ENCODE measurements at regions not wholly inside any gene's neighbourhood (a gene's known extent, or its start where the extent isn't known, plus 50 kb on each side); places are given as distances from the start of the nearest gene placed in this dataset.

- no peak for TF ChIP-seq SIX4 (CRISPR knock-in tag; IDR thresholded peaks at IDR 0.05)
- peak; percentile 50; the same call in 1 of the 2 replicates for TF ChIP-seq PITX1 (CRISPR knock-in tag; IDR thresholded peaks at IDR 0.05)
- no peak for TF ChIP-seq HNRNPH1 (optimal IDR thresholded peaks at IDR 0.05; ENCODE audit: low read depth, low read length)
- TF ChIP-seq, protein P1, sequence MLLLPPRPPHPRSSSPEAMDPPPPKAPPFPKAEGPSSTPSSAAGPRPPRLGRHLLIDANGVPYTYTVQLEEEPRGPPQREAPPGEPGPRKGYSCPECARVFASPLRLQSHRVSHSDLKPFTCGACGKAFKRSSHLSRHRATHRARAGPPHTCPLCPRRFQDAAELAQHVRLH (CRISPR knock-in tag; IDR thresholded peaks at IDR 0.05; ENCODE audit: borderline replicate concordance, low read depth) = peak; percentile 72; the same call in 1 of the 2 replicates
- peak; percentile 84; the same call in 1 of the 2 replicates for TF ChIP-seq ZNF274 (CRISPR knock-in tag; IDR thresholded peaks at IDR 0.05)
- no peak for TF ChIP-seq GMEB2 (CRISPR knock-in tag; IDR thresholded peaks at IDR 0.05; ENCODE audit: low read depth)
- no peak for TF ChIP-seq ZNF841 (CRISPR knock-in tag; IDR thresholded peaks at IDR 0.05; ENCODE audit: borderline replicate concordance)
- TF ChIP-seq HMGA1 (CRISPR knock-in tag; conservative IDR thresholded peaks at IDR 0.05) = no peak
- no peak for TF ChIP-seq RNF219 (CRISPR knock-in tag; IDR thresholded peaks at IDR 0.05)
- TF ChIP-seq TBP (CRISPR knock-in tag; IDR thresholded peaks at IDR 0.05) = no peak
- TF ChIP-seq CHD2 (IDR thresholded peaks at IDR 0.05; ENCODE audit: low read depth, low read length) = no peak
- no peak for TF ChIP-seq CREM (IDR thresholded peaks at IDR 0.05)
- no peak for TF ChIP-seq CREM (CRISPR knock-in tag; IDR thresholded peaks at IDR 0.05)
- peak; percentile 48; the same call in 1 of the 2 replicates for TF ChIP-seq KLF15 (CRISPR knock-in tag; IDR thresholded peaks at IDR 0.05; ENCODE audit: borderline replicate concordance)
- peak; percentile 59; the same call in 1 of the 2 replicates for TF ChIP-seq ZNF639 (CRISPR knock-in tag; conservative IDR thresholded peaks at IDR 0.05)
- TF ChIP-seq PPARG (CRISPR knock-in tag; conservative IDR thresholded peaks at IDR 0.05) = peak; percentile 50; the same call in 1 of the 2 replicates
- TF ChIP-seq, protein P2, sequence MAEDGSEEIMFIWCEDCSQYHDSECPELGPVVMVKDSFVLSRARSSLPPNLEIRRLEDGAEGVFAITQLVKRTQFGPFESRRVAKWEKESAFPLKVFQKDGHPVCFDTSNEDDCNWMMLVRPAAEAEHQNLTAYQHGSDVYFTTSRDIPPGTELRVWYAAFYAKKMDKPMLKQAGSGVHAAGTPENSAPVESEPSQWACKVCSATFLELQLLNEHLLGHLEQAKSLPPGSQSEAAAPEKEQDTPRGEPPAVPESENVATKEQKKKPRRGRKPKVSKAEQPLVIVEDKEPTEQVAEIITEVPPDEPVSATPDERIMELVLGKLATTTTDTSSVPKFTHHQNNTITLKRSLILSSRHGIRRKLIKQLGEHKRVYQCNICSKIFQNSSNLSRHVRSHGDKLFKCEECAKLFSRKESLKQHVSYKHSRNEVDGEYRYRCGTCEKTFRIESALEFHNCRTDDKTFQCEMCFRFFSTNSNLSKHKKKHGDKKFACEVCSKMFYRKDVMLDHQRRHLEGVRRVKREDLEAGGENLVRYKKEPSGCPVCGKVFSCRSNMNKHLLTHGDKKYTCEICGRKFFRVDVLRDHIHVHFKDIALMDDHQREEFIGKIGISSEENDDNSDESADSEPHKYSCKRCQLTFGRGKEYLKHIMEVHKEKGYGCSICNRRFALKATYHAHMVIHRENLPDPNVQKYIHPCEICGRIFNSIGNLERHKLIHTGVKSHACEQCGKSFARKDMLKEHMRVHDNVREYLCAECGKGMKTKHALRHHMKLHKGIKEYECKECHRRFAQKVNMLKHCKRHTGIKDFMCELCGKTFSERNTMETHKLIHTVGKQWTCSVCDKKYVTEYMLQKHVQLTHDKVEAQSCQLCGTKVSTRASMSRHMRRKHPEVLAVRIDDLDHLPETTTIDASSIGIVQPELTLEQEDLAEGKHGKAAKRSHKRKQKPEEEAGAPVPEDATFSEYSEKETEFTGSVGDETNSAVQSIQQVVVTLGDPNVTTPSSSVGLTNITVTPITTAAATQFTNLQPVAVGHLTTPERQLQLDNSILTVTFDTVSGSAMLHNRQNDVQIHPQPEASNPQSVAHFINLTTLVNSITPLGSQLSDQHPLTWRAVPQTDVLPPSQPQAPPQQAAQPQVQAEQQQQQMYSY (CRISPR knock-in tag; IDR thresholded peaks at IDR 0.05) = peak; percentile 49; the same call in 1 of the 2 replicates
- TF ChIP-seq GPN1 (CRISPR knock-in tag; IDR thresholded peaks at IDR 0.05; ENCODE audit: borderline replicate concordance) = no peak
- peak; percentile 73 for TF ChIP-seq RXRA (CRISPR knock-in tag; IDR thresholded peaks at IDR 0.05)
Measured at GRCh38 chr11:121722431-121723245, 269.9 kb upstream of the SORL1-AS1 start (continued).

Data from HepG2 (cell line).